Gastroesophageal sphincter (tissue), 2 donors: ENCODE measurements at regions not wholly inside any gene's neighbourhood (a gene's known extent, or its start where the extent isn't known, plus 50 kb on each side); places are given as distances from the start of the nearest gene placed in this dataset.

Source experiments
- EP300 ChIP-seq: sonication (generic); formaldehyde crosslinking; IDR thresholded peaks from one replicate; pipeline ENCODE4 v1.6.1; 2017; ENCODE audit warnings: antibody characterized with exemption, mild to moderate bottlenecking
- POLR2A ChIP-seq, 2 donors: fragments of 450-650 bp; IDR thresholded peaks; one replicate each; pipeline ENCODE4 v1.6.1; 2017; ENCODE audit warnings: antibody characterized with exemption in 2 of 2, mild to moderate bottlenecking in 2 of 2, moderate library complexity in 1 of 2
- POLR2AphosphoS5 ChIP-seq: sonication (generic); formaldehyde crosslinking; IDR thresholded peaks from one replicate; pipeline ENCODE4 v1.6.1; 2017; ENCODE audit warnings: antibody characterized with exemption

DNA sequence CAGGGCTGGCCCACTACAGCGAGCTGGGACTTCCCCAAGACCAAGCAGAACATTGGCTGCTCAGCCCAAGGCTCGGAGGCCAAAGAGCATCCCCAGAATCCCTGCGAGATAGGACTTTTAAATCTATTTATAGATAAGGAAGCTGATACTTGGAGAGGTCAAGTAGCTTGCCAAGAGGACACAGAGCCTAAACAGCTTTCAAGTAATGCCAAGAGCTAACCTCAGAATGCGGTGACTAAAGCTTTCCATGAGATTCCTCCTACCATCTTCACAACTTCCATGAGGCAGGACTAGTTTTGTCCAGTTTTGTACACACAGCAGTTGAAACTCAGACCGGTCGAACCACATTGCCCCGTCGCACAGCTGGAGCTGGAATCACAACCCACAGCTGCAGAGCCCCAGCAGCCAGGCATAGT lies 168.1 kb upstream of the TOP1 start:
- TF ChIP-seq EP300 = no peak
- no peak for TF ChIP-seq POLR2AphosphoS5
- no peak for TF ChIP-seq POLR2A (IDR thresholded peaks at IDR 0.05)
